Colonic mucosa (tissue), 4 donors: ENCODE measurements at regions not wholly inside any gene's neighbourhood (a gene's known extent, or its start where the extent isn't known, plus 50 kb on each side); places are given as distances from the start of the nearest gene placed in this dataset.

ENCODE experiments used
- DNase-seq: peaks from one replicate; pipeline ENCODE4 v3.0.0-alpha.2; 2020
- H3K27ac ChIP-seq: fragments of 200-600 bp; one replicate; pipeline ENCODE4 v1.8.0; 2021
- H3K27me3 ChIP-seq: fragments of 200-600 bp; one replicate; pipeline ENCODE4 v1.8.0; 2021
- H3K36me3 ChIP-seq: fragments of 200-600 bp; one replicate; pipeline ENCODE4 v1.8.0; 2021
- H3K4me1 ChIP-seq: fragments of 200-600 bp; one replicate; pipeline ENCODE4 v1.8.0; 2021; ENCODE audit warnings: mild to moderate bottlenecking
- H3K4me3 ChIP-seq: fragments of 200-600 bp; one replicate; pipeline ENCODE4 v1.8.0; 2021
- H3K9ac ChIP-seq, 2 donors: one replicate each; pipeline ENCODE4 v1.7.0; 2013; ENCODE audit warnings: control low read depth in 2 of 2, low read depth in 2 of 2, low read length in 2 of 2
- H3K9me3 ChIP-seq: fragments of 200-600 bp; one replicate; pipeline ENCODE4 v1.8.0; 2021
- CTCF ChIP-seq: fragments of 200-600 bp; IDR thresholded peaks from one replicate; pipeline ENCODE4 v1.8.0; 2022; ENCODE audit warnings: antibody characterized with exemption, mild to moderate bottlenecking
- intact Hi-C: fragments of 100-400 bp; cut with DNase I; formaldehyde crosslinking; loops from one replicate; pipeline ENCODE4 v1.14.1; 2022
- donor health status: healthy.
- donor health status: DM: no; HTN: no; CAD: no.
- donor health status: DM: no; HTN: no; CAD: no.

- DNase-seq = no peak
- Histone ChIP-seq H3K36me3 (no peaks in the 10 kb centered on the region), H3K4me3 (no peak overlapping the region), H3K9me3 (no peaks in the 10 kb centered on the region), H3K27me3 (no peaks in the 10 kb centered on the region), H3K4me1 (no peaks in the 10 kb centered on the region), H3K9ac (no peak overlapping the region), H3K27ac (no peak overlapping the region)
- no peak for TF ChIP-seq CTCF
- intact Hi-C loops = no loop called here
Measured at GRCh38 chr3:59265566-59265965, 215.7 kb upstream of the CFAP20DC start.

- intact Hi-C loops = no loop called here
- no peak overlapping the region for H3K9ac ChIP-seq
- DNase-seq = no peak
- no peak overlapping the region for H3K4me3 ChIP-seq
- TF ChIP-seq CTCF = no peak
- no peaks in the 10 kb centered on the region for H3K36me3 ChIP-seq
- no peaks in the 10 kb centered on the region for H3K27me3 ChIP-seq
- no peaks in the 10 kb centered on the region for H3K9me3 ChIP-seq
- no peaks in the 10 kb centered on the region for H3K4me1 ChIP-seq
- no peak overlapping the region for H3K27ac ChIP-seq
Measured at GRCh38 chr3:59264366-59264765, 214.5 kb upstream of the CFAP20DC start.

GRCh38 chr3:59263152-59263551 lies 213.3 kb upstream of the CFAP20DC start:
- Histone ChIP-seq H3K9me3 (no peaks in the 10 kb centered on the region), H3K9ac (no peak overlapping the region), H3K36me3 (no peaks in the 10 kb centered on the region), H3K27ac (no peak overlapping the region), H3K27me3 (no peaks in the 10 kb centered on the region), H3K4me3 (no peak overlapping the region), H3K4me1 (no peaks in the 10 kb centered on the region)
- no peak for DNase-seq
- intact Hi-C loops = no loop called here
- no peak for TF ChIP-seq CTCF

GRCh38 chr3:59262076-59262498 lies 212.3 kb upstream of the CFAP20DC start:
- no peak for DNase-seq
- no peaks in the 10 kb centered on the region for H3K4me1 ChIP-seq
- intact Hi-C loops = no loop called here
- no peaks in the 10 kb centered on the region for H3K36me3 ChIP-seq
- TF ChIP-seq CTCF = no peak
- H3K27me3 ChIP-seq = no peaks in the 10 kb centered on the region
- H3K9ac ChIP-seq = no peak overlapping the region
- H3K4me3 ChIP-seq = no peak overlapping the region
- no peak overlapping the region for H3K27ac ChIP-seq
- no peaks in the 10 kb centered on the region for H3K9me3 ChIP-seq

GRCh38 chr3:59261009-59261408 lies 211.2 kb upstream of the CFAP20DC start:
- no peaks in the 10 kb centered on the region for H3K27me3 ChIP-seq
- H3K27ac ChIP-seq = no peak overlapping the region
- no peaks in the 10 kb centered on the region for H3K4me1 ChIP-seq
- intact Hi-C loops = no loop called here
- H3K4me3 ChIP-seq = no peak overlapping the region
- no peak overlapping the region for H3K9ac ChIP-seq
- H3K9me3 ChIP-seq = no peaks in the 10 kb centered on the region
- H3K36me3 ChIP-seq = no peaks in the 10 kb centered on the region
- TF ChIP-seq CTCF = no peak
- DNase-seq = no peak
